A549 (cell line): ENCODE measurements at regions not wholly inside any gene's neighbourhood (a gene's known extent, or its start where the extent isn't known, plus 50 kb on each side); places are given as distances from the start of the nearest gene placed in this dataset.

Source experiments
- BHLHE40 ChIP-seq: IDR thresholded peaks from 2 replicates; pipeline ENCODE4 v1.6.1; 2012; ENCODE audit warnings: low read depth, low read length, inconsistent platforms
- CBX2 ChIP-seq: fragments of 200-600 bp; sonication (generic); IDR thresholded peaks from 2 replicates; pipeline ENCODE4 v1.6.1; 2016; ENCODE audit warnings: low read depth, mild to moderate bottlenecking, borderline replicate concordance
- CEBPB ChIP-seq, 2 experiments: fragments of >200 bp in 1 of 2; sonication (Bioruptor Twin) in 1 of 2; formaldehyde crosslinking in 1 of 2; IDR thresholded peaks; 2 replicates each; pipeline ENCODE4 v1.6.1; 2012 to 2016
- TF ChIP-seq, protein P1 (sequence below): IDR thresholded peaks from 2 replicates; pipeline ENCODE4 v1.6.1; 2012
- TF ChIP-seq, protein P2 (sequence below): fragments of >200 bp; sonication (Bioruptor Twin); formaldehyde crosslinking; IDR thresholded peaks from 3 replicates; pipeline ENCODE4 v1.5.1; 2016

- TF ChIP-seq BHLHE40: no peak
- TF ChIP-seq CEBPB (IDR thresholded peaks at IDR 0.05): no peak
- TF ChIP-seq CBX2: no peak
- TF ChIP-seq, protein P1, sequence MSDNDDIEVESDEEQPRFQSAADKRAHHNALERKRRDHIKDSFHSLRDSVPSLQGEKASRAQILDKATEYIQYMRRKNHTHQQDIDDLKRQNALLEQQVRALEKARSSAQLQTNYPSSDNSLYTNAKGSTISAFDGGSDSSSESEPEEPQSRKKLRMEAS: no peak
- TF ChIP-seq, protein P2, sequence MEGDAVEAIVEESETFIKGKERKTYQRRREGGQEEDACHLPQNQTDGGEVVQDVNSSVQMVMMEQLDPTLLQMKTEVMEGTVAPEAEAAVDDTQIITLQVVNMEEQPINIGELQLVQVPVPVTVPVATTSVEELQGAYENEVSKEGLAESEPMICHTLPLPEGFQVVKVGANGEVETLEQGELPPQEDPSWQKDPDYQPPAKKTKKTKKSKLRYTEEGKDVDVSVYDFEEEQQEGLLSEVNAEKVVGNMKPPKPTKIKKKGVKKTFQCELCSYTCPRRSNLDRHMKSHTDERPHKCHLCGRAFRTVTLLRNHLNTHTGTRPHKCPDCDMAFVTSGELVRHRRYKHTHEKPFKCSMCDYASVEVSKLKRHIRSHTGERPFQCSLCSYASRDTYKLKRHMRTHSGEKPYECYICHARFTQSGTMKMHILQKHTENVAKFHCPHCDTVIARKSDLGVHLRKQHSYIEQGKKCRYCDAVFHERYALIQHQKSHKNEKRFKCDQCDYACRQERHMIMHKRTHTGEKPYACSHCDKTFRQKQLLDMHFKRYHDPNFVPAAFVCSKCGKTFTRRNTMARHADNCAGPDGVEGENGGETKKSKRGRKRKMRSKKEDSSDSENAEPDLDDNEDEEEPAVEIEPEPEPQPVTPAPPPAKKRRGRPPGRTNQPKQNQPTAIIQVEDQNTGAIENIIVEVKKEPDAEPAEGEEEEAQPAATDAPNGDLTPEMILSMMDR: no peak
Observed at GRCh38 chr12:7557227-7557626, 53.6 kb upstream of the CD163 start.
